H9 (cell line): ENCODE measurements at regions not wholly inside any gene's neighbourhood (a gene's known extent, or its start where the extent isn't known, plus 50 kb on each side); places are given as distances from the start of the nearest gene placed in this dataset.

Experiments used
- DNase-seq: peaks from one replicate; pipeline ENCODE4 v3.0.0-alpha.2; 2017
- H2AFZ ChIP-seq: one replicate; pipeline ENCODE4 v1.6.1; 2013; ENCODE audit warnings: mild to moderate bottlenecking, low read length, control low read depth, moderate library complexity
- H2AK5ac ChIP-seq: 2 replicates; pipeline ENCODE4 v1.6.1; 2013; ENCODE audit warnings: low read length, control low read depth, mixed read lengths; ENCODE audit not compliant: insufficient read length
- H2BK120ac ChIP-seq: one replicate; pipeline ENCODE4 v1.6.1; 2013; ENCODE audit warnings: low read depth, mild to moderate bottlenecking, low read length, control low read depth, inconsistent platforms; ENCODE audit not compliant: poor library complexity, severe bottlenecking
- H2BK12ac ChIP-seq: 2 replicates; pipeline ENCODE4 v1.6.1; 2013; ENCODE audit warnings: low read length, control low read depth, mixed read lengths, low read depth; ENCODE audit not compliant: insufficient read length
- H2BK15ac ChIP-seq: 2 replicates; pipeline ENCODE4 v1.6.1; 2013; ENCODE audit warnings: low read depth, low read length, control low read depth
- H2BK20ac ChIP-seq: one replicate; pipeline ENCODE4 v1.6.1; 2013; ENCODE audit warnings: low read depth, mild to moderate bottlenecking, low read length, control low read depth, inconsistent platforms; ENCODE audit not compliant: poor library complexity, severe bottlenecking
- H2BK5ac ChIP-seq: 2 replicates; pipeline ENCODE4 v1.6.1; 2013; ENCODE audit warnings: low read length, control low read depth, mixed read lengths; ENCODE audit not compliant: insufficient read length
- H3K14ac ChIP-seq: 2 replicates; pipeline ENCODE4 v1.6.1; 2013; ENCODE audit warnings: low read length, control low read depth; ENCODE audit not compliant: insufficient read depth
- H3K18ac ChIP-seq: 2 replicates; pipeline ENCODE4 v1.6.1; 2013; ENCODE audit warnings: low read depth, mild to moderate bottlenecking, mixed read lengths, low read length, control low read depth; ENCODE audit not compliant: insufficient read length
- H3K23ac ChIP-seq: 2 replicates; pipeline ENCODE4 v1.6.1; 2013; ENCODE audit warnings: low read length, control low read depth, mixed read lengths, low read depth; ENCODE audit not compliant: insufficient read length
- H3K23me2 ChIP-seq: 2 replicates; pipeline ENCODE4 v1.6.1; 2013; ENCODE audit warnings: low read depth, mild to moderate bottlenecking, mixed read lengths, low read length, control low read depth; ENCODE audit not compliant: insufficient read length, poor library complexity, severe bottlenecking
- H3K27ac ChIP-seq: 2 replicates; pipeline ENCODE4 v1.5.1; 2013; ENCODE audit warnings: low read length, control low read depth, mixed read lengths, low read depth; ENCODE audit not compliant: insufficient read length
- H3K27me3 ChIP-seq: 2 replicates; pipeline ENCODE4 v1.6.1; 2013; ENCODE audit warnings: low read length, control low read depth, inconsistent platforms; ENCODE audit not compliant: insufficient read depth
- H3K4ac ChIP-seq: 2 replicates; pipeline ENCODE4 v1.6.1; 2013; ENCODE audit warnings: low read depth, mild to moderate bottlenecking, control low read depth, inconsistent platforms, low read length, moderate library complexity
- H3K4me1 ChIP-seq: 2 replicates; pipeline ENCODE4 v1.6.1; 2013; ENCODE audit warnings: low read length, control low read depth, inconsistent platforms; ENCODE audit not compliant: insufficient read depth
- H3K4me2 ChIP-seq: 2 replicates; pipeline ENCODE4 v1.6.1; 2013; ENCODE audit warnings: low read length, control low read depth, mixed read lengths; ENCODE audit not compliant: insufficient read length, insufficient read depth
- H3K56ac ChIP-seq: 2 replicates; pipeline ENCODE4 v1.6.1; 2013; ENCODE audit warnings: low read depth, mild to moderate bottlenecking, mixed read lengths, low read length, control low read depth; ENCODE audit not compliant: insufficient read length
- H3K79me1 ChIP-seq: 2 replicates; pipeline ENCODE4 v1.6.1; 2013; ENCODE audit warnings: low read depth, mild to moderate bottlenecking, moderate library complexity, low read length, control low read depth, inconsistent platforms; ENCODE audit not compliant: insufficient read depth, poor library complexity, severe bottlenecking
- H3K79me2 ChIP-seq: 2 replicates; pipeline ENCODE4 v1.6.1; 2013; ENCODE audit warnings: low read length, control low read depth, inconsistent platforms; ENCODE audit not compliant: insufficient read depth
- H3K9ac ChIP-seq: 2 replicates; pipeline ENCODE4 v1.6.1; 2013; ENCODE audit warnings: low read length, control low read depth, mixed read lengths; ENCODE audit not compliant: insufficient read length; ENCODE audit errors: extremely low read depth
- H3K9me3 ChIP-seq: one replicate; pipeline ENCODE4 v1.6.1; 2013; ENCODE audit warnings: low read depth, low read length, inconsistent platforms; ENCODE audit not compliant: control insufficient read depth
- H3T11ph ChIP-seq: one replicate; pipeline ENCODE4 v1.6.1; 2013; ENCODE audit warnings: mild to moderate bottlenecking, low read length, control low read depth, inconsistent platforms
- H4K20me1 ChIP-seq: one replicate; pipeline ENCODE4 v1.6.1; 2013; ENCODE audit not compliant: control insufficient read depth, insufficient read length, insufficient read depth
- H4K5ac ChIP-seq: 2 replicates; pipeline ENCODE4 v1.6.1; 2013; ENCODE audit warnings: low read depth, mild to moderate bottlenecking, mixed read lengths, low read length, control low read depth; ENCODE audit not compliant: insufficient read length
- H4K8ac ChIP-seq: replicated peaks from 2 replicates; pipeline ENCODE4 v1.6.1; 2013; ENCODE audit warnings: low read length, control low read depth, mixed read lengths, low read depth; ENCODE audit not compliant: insufficient read length
- H4K91ac ChIP-seq: 2 replicates; pipeline ENCODE4 v1.6.1; 2013; ENCODE audit warnings: low read depth, mild to moderate bottlenecking, moderate library complexity, mixed read lengths, low read length, control low read depth; ENCODE audit not compliant: insufficient read length
- H3K27ac Mint-ChIP-seq, 3 experiments: 2 replicates in 2 of 3; 3 replicates in 1 of 3; pipeline ENCODE4 v1.8.0; 2020 to 2021; ENCODE audit warnings: mixed read lengths in 3 of 3, mild to moderate bottlenecking in 1 of 3, moderate library complexity in 1 of 3
- H3K27me3 Mint-ChIP-seq: 2 replicates; pipeline ENCODE4 v1.8.0; 2021; ENCODE audit warnings: low read depth, mild to moderate bottlenecking, moderate library complexity, mixed read lengths
- H3K36me3 Mint-ChIP-seq, 3 experiments: 2 replicates in 2 of 3; 3 replicates in 1 of 3; pipeline ENCODE4 v1.8.0; 2020 to 2021; ENCODE audit warnings: low read depth in 3 of 3, mixed read lengths in 3 of 3; ENCODE audit not compliant: insufficient read depth in 1 of 3
- H3K4me1 Mint-ChIP-seq, 2 experiments: 2 replicates each; pipeline ENCODE4 v1.8.0; 2020; ENCODE audit warnings: mixed read lengths in 2 of 2
- H3K4me3 Mint-ChIP-seq, 2 experiments: 2 replicates in 1 of 2; 3 replicates in 1 of 2; pipeline ENCODE4 v1.8.0; 2020 to 2021; ENCODE audit warnings: mild to moderate bottlenecking in 2 of 2, mixed read lengths in 2 of 2, moderate library complexity in 1 of 2
- H3K9me3 Mint-ChIP-seq, 2 experiments: 2 replicates in 1 of 2; 3 replicates in 1 of 2; pipeline ENCODE4 v1.8.0; 2020; ENCODE audit warnings: mild to moderate bottlenecking in 2 of 2, mixed read lengths in 2 of 2, moderate library complexity in 1 of 2
- CTCF ChIP-seq: fragments of 200-600 bp; sonication (generic); conservative IDR thresholded peaks from 3 replicates; pipeline ENCODE4 v1.8.0; 2021; ENCODE audit warnings: antibody characterized with exemption, mild to moderate bottlenecking
- WGBS: extraction: QIAGEN DNeasy Blood & Tissue Kit; methylation state at CpG from one replicate; pipeline ENCODE4 v1.1.7; 2013; ENCODE audit warnings: missing lambda C conversion rate, low lambda C conversion rate, mixed read lengths; ENCODE audit not compliant: insufficient read length; ENCODE audit errors: extremely low coverage; 5-methylcytosine and 5-hydroxymethylcytosine counted together

DNA sequence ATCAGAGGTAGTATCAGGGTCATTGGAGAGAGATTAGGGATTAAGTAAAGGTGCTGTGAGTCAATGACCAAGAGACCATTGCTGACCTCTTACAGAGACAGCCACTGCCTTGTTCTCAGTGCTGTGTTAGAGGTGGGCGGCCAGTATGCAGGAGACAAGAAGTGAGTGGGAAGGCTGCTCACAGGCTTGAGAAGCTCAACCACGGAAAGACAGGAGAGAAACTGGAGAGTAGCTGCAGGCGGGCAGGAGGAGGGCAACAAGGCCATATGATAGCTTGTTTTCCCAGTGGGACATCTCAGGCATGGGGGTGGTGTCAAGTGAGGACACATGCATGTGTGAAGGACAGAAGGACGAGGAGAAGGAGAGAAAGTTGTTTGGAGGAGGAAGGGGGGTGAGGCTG is 237.3 kb downstream of the PDCD6IP start:
- Mint-ChIP-seq H3K27me3 (no peaks in the 10 kb centered on the region), H3K9me3 (no peaks in the 10 kb centered on the region), H3K4me3 (no peak overlapping the region), H3K4me1 (no peaks in the 10 kb centered on the region), H3K27ac (no peak overlapping the region), H3K36me3 (no peaks in the 10 kb centered on the region)
- Histone ChIP-seq H3K27ac (no peak overlapping the region), H2AK5ac (no peak overlapping the region), H3K27me3 (no peaks in the 10 kb centered on the region), H2BK20ac (no peak overlapping the region), H3T11ph (no peak overlapping the region), H3K9me3 (no peaks in the 10 kb centered on the region), H4K20me1 (no peaks in the 10 kb centered on the region), H4K91ac (no peak overlapping the region), H4K8ac (no peak overlapping the region), H3K79me2 (no peaks in the 10 kb centered on the region), H3K4me2 (no peak overlapping the region), H3K14ac (no peak overlapping the region; the same call in 1 of the 2 replicates), H3K23me2 (no peaks in the 10 kb centered on the region), H2BK12ac (no peak overlapping the region), H2AFZ (no peak overlapping the region), H3K4me1 (no peaks in the 10 kb centered on the region), H3K23ac (no peak overlapping the region), H3K18ac (no peak overlapping the region), H4K5ac (no peak overlapping the region), H2BK15ac (no peak overlapping the region), H2BK120ac (no peak overlapping the region), H3K79me1 (no peaks in the 10 kb centered on the region), H3K56ac (no peak overlapping the region), H2BK5ac (no peak overlapping the region), H3K9ac (no peak overlapping the region), H3K4ac (no peak overlapping the region)
- WGBS = no CpG with 5 or more reads among the region's 4 CpGs
- no peak for TF ChIP-seq CTCF
- DNase-seq = no peak
